NOMO-1 treated with dmso at 0.1 percent for 144 hours (cell line): ENCODE measurements at regions not wholly inside any gene's neighbourhood (a gene's known extent, or its start where the extent isn't known, plus 50 kb on each side); places are given as distances from the start of the nearest gene placed in this dataset.
A peak's percentile ranks its signal among the peaks of the same experiment; 100 is the strongest.
"Not testable (repeated sequence)": the region's sequence is repeated elsewhere in the genome, so short reads cannot be mapped to it uniquely, and the experiment has no call there.

ENCODE experiments used
- DNase-seq: peaks from one replicate; lab custom pipeline; 2025; ENCODE audit not compliant: unreplicated experiment; lab: John Stamatoyannopoulos, UW

DNA sequence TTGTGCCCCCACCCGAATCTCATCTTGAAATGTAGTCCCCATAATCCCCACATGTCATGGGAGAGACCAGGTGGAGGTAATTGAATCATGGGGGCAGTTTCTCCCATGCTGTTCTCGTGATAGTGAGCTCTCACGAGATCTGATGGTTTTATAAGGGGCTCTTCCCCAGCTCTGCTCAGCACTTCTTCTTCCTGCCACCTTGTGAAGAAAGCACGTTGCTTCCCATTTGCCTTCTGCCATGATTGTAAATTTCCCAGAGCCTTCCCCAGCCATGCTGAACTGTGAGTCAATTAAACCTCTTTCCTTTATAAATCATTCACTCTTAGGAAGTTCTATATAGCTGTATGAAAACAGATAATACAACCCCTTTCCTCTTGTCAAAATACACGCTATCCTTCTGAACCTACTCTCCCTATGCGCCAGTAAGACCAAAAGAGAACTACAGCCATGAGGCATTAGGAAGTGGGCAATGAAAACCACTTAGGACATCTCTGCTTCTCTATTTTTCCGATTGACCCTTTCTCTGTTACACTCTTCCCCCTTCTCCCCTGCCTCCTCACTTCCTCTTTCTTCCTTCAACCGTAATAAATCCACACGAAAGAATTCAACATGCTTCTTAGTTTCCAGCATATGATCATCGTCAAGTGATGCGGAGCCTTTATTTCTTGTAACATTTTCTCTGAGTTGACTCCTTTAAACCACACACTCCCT, 101.2 kb upstream of the WDR11 start:
- DNase-seq: peak; percentile 89

DNA sequence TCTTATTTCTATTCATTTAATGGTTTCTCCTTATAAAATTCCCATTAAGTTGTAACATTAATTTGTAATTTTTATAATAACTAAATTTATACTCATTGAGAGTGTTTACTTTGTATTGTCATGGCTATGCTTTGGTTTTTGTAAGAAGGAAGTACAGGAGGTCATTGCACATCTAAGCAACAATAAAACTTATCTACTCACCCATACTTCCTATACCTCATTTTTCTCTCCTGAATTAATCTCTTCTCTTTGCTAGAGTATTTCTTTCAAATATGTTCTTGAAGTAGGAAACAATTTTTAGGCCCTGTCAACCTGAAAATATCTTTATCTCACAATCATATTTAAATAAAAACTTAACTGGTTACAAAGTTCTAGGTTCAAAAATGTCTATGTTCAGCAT, 95.4 kb upstream of the WDR11 start:
- no peak for DNase-seq

DNA sequence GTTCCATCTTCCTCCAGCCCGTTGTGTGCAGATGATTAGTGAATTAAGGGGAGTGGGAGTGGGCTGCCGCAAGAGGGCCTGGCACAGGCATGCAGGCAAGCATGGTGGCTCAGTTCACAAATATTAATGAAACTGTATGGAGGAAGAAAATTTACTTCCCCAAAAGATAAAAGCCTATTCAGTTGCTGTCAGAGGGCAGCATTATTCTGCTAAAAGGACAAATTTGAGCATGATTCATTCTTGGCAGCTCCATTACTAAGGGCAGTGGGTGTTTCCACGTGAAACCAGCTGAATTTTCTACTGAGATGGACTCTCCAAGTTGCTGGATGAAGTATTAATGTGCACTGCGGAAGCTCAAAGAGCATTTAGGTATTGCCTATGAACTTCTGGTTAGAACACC, 90.9 kb upstream of the WDR11 start:
- DNase-seq: peak; percentile 9

DNA sequence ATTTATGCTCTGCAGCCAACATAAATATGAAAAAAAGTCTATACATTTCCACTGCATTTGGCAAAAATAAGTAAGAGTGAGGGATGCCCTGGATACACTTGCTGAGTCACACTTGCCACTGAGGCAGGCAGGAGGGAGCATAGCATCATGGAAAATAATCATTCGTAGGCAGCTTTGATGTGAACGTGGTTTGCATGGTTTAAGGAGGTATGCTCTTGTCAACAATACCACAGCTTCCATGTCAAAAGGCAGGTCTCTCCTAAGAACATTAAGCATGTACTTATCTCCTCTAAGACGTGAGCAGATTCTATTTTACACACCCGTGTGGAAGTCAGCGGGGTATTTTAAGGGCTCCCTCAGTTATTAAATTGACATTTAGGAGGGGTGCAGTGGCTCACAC, 89.2 kb upstream of the WDR11 start:
- DNase-seq: no peak

DNA sequence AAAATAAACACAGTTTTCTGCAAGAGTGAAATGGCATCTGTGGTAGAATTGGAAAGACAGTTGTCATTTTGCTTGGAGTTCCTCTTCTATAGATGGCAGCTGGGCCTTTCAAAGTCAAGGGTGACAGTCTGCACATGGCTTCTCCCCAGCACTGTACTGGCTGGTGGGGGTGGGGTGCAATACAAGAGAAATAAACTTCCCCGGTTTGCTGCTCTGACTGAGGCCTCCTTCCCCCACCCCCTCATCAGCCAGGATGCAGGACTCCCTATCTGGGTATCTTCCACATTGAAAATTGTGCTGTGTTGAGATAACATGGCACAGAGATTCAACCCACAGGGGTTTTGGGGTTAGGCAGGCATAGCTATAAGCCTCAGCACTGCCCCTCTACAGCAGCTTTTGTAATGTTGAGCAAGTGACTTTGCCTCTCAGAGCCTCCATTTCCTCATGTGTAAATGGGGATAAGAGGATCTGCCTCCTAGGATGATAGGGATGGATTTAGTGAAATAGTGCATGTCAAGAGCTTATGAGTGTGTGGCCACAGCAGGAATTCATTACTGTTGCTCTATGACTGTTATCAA, 85.8 kb upstream of the WDR11 start:
- DNase-seq: no peak

DNA sequence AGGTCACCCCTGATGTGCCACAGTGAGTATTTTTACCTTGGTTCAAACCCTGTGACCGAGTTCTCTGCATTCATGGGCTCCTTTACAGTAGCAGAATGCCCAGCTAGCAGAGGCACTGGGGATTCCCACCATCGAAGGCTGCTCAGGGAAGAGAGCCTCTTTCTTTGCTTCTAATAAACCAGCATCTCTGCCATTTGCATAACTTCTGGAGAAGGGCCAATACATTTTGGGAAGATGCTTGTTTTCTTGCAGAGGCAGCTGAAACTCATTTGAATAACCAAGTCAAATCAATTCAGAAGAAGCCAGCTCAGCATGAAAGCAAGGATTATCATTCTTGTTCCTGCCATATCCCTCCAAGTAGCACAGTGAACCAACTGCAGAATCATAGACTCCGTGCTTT, 82.9 kb upstream of the WDR11 start:
- no peak for DNase-seq

DNA sequence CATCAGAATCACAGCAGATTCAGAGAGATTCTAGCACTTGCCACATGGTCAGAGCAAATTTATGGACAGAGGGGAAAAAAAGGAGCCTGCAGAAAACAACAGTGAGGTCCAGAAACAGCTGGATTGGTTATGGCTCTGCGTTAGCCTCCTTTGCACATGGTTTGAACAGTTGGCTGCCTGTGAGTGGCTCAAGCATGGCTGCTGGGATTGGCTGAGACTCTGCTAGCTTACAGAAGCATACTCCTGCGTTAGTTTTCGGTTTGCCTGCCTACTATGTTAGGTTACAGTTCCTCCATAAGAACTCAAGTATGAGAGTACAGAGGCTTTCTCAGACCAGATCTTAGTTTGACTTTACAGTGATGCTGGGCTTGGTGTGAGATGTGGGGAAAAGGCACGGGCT, 80.7 kb upstream of the WDR11 start:
- DNase-seq: no peak

DNA sequence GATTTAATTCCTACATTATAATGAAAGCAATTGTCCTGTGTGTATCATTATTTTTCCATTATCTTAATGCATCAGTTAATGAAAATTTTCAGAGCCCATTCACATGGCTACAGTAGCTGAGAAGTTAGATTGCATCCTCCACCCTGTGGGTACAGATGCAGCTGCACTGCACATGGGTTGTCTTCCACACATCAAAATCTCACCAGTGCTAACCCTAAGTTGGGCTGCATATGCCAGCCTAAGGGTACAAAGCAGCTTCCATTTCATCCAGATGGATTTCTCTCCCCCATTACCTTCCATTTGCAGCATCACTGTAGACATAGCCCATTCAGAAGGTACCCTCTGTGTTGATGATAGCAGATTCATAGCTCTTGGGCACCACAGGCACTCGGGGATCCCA, 74.7 kb upstream of the WDR11 start:
- DNase-seq: no peak

DNA sequence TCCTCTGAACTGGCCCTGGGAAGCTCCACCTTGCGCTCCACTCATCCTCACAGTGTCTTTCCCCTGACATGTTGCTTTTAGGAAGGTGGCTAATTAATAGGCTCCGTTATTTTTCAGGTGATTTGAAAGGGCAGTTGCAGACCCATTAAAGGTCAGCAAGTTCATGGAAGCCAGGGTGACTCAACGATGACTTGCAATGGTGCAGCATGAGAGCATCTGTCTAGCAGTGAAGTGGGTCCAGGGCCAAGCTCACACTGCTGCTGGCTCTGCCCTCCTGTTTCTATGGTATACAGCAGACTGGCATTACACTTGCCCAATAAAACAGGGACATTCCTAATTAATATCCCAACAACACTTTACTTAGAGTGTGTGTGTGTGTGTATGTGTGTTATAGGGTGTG, 68.8 kb upstream of the WDR11 start:
- no peak for DNase-seq

DNA sequence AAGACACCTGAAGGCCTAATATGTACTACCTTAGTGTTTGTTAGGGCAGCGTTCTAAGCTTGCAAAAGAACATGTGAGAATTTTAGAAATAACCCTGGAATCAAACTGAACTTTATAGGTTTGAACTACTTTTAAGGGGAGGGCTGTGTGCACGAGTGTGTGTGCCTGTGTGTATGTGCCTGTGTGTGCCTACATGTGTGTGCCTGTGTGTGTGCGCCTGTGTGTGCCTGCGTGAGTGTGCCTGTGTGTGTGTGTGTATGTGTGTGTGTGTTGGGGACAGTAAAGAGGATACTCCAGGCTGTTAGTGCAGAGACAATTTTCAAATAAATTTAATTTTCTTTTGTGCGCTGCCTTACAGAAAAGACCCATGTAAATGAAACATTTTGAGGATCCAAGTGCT, 68.1 kb upstream of the WDR11 start:
- DNase-seq: no peak

DNA sequence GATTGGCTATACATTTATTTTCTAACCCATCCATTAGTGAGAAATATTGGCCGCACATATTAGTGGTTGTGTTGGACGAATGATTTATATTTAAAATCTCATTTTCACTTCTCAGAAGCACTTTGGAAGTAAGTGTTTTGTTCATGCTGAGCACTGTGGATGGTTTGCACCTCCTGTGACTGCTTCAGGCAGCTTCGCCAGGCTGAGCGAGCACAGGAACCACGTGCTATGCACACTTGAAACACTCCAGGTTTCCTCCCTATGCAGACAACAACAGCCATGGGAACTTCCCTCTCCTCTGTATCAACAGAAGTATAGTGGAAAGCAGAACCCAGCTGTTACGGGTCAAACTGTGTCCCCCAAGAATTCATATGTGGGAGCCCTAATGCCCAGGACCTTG, 67.3 kb upstream of the WDR11 start:
- DNase-seq: no peak

DNA sequence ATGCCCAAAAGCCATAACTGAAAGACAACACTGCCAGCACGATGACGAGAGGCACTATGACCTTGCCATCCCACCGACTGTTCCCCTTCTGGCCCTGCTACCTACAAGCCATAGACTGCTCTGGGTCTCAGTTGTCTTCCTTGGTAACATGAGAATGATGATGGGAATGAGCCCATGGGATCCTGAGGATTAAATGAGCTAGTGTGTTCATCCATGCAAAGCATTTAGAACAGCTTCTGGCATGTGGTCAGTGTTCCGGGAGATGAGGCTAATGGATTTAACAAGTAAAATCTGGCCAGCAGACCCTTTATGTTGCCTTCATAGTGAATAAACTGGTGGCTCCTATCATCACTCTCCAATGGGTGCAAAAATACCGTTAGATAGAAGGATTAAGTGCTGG, 62.4 kb upstream of the WDR11 start:
- no peak for DNase-seq

DNA sequence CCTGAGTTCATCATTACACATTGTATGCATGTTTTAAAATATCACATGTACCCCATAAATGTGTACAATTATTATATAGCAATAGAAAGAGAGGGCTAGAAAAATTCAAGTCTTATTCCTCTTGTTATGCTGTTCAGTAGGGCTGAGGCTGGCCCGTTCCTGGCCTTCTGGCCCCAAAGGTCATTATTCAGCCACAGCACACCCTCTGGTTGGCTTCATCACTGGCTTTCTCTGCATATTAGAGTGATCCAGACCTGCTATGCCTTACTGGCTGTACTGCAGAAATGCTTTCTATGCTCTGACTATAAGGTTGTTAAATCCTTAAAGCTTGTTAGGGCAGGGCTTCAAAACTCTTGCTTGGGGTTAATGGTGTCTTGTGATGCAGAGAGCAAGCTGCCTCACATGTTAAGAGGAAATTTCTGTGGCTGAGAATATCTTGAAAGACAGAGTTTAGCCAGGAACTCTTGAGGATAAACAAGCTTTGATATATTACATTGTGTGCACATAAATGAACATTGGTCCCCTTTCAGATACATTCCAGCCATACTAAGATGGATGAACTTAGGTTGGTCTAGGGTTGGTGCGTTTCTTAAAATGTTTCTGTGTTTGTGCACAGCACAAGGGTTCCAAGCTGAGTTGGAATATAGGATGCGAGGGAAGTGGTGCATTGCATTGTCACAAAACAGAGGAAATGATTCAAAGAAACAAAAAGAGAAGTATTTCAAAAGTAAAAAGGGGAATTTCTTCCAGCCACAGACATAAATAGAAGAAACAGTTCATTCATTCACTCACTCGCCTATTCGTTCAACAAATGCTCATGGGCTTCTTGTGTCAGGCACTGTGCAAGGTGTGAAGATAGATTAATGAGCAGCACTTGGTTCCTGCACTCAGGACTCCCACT, 61.6 kb upstream of the WDR11 start:
- DNase-seq: peak; percentile 0

DNA sequence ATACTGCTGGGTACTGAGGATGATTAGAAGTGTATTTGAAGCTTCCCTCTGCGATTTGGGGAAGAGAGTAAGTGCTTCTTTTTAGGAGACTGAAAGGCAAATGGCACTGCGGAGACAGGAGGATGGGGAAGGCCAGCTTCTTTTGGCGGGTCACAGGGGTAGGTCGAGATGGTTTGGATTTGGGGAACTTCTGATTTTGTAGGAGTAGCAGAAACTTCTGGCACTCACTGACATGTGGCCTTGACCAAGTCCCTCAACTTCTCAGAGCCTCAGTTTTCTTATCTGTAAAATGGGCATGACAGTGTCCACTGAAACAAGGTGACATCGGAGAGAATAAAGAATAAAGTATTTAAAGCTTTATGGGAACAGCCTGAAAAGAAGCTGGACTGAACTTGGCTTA, 59.8 kb upstream of the WDR11 start:
- no peak for DNase-seq

DNA sequence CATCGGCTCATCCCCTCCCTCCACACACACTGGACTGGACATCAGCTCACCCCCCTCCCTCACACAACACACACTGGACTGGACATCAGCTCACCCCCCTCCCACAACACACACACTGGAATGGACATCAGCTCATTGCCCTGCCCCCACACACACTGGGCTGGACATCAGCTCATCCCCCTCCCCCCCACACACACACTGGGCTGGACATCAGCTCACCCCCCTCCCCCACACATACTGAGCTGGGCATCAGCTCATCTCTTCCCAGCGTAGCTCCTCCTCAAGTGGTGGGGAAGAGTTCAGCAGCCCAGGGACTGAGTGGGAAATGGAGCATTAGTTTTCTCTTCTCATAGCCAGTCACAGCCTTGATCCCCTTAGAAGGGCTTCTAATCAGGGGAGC, 58.1 kb upstream of the WDR11 start:
- no peak for DNase-seq

DNA sequence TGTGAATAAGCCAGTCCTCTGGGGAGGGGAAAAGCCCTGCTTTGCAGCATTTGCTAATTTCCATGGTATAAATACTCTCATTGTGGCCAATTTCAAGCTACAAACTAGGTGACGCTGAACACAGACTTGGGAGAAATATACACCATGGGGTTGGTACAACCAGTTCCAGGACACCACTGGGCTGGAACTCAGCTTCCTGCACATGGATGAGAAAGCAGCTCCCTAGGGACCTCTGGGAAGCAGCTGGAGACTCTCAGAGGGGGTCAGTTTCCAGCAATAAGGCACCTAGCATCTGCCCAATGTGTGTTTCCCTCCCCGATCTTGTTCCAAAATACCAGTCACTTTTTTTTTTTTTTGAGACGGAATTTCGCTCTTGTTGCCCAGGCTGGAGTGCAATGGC, 56.8 kb upstream of the WDR11 start:
- no peak for DNase-seq

DNA sequence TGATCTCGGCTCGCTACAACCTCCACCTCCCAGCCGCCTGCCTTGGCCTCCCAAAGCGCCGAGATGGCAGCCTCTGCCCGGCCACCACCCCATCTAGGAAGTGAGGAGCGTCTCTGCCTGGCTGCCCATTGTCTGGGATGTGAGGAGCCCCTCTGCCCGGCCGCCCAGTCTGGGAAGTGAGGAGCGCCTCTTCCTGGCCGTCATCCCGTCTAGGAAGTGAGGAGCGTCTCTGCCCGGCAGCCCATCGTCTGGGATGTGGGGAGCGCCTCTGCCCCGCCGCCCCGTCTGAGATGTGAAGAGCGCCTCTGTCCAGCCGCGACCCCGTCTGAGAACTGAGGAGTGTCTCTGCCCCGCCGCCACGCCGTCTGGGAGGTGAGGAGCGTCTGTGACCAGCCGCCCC, 52.9 kb upstream of the WDR11 start:
- not testable (repeated sequence) for DNase-seq

DNA sequence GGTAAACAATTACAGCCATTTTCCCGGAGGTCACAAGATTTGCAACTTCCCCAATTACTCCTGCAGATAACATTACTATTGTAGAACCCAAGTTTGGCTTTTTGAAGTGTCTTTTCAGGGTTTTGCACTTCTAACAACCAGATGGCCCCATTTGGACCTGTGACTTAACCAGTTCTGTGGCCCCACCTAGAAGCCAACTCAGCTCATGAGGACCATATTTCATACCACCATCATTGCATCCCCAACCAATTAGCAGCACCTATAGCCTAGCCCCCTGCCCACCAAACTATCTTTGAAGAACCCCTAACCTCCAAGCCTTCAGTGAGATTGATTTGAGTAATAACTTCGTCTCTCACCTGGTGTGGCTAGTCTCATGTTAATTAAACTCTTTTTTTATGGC, 51.3 kb upstream of the WDR11 start:
- DNase-seq: no peak

DNA sequence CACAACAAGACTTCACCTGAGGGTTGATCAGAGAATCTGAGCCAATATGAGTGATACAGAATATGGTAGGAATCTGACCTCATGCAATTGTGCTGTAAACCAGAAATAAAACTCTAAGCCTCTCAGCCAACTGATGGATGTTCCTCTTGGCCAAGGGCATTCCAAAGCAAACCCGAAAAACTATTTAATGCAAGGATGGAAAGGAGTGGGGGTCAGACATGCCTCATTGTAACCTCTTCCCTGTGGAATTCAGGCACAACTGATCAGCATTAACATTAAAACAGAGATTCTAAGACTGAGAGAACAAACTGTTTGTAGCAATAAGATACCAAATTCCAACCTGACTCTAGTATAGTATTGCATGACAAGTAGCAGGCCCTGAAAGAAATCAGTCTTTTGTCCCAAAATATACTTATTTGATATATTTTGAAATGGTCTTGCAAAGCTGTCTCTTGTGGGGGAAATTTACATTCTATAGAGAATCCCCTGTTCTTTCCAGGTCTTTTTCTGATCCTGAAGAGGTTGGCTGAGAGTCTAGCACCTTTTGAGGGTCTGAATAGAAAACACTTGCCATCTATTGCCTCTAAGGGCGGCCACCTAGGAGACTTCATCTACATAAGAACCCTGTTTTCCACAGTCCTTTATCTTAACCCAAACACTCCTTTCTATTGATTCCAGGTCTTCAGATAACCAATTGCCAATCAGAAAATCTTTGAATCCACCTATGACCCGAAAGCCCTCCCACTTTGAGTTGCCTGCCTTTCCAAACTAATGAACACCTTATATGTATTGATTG, 50.4 kb upstream of the WDR11 start:
- no peak for DNase-seq
